AG09319 (cell line): ENCODE measurements at regions not wholly inside any gene's neighbourhood (a gene's known extent, or its start where the extent isn't known, plus 50 kb on each side); places are given as distances from the start of the nearest gene placed in this dataset.

Source experiments
- DNase-seq: peaks from one replicate; pipeline ENCODE4 v3.0.0-alpha.2; 2010; ENCODE audit warnings: low read depth; ENCODE audit errors: extremely low read depth
- TF ChIP-seq, protein P1 (sequence below): IDR thresholded peaks from 2 replicates; pipeline ENCODE4 v1.5.1; 2011; ENCODE audit warnings: low read depth, mild to moderate bottlenecking, inconsistent platforms, low read length, moderate library complexity

GRCh38 chr15:62559381-62559733 lies 394.3 kb upstream of the C2CD4B start:
- TF ChIP-seq, protein P1, sequence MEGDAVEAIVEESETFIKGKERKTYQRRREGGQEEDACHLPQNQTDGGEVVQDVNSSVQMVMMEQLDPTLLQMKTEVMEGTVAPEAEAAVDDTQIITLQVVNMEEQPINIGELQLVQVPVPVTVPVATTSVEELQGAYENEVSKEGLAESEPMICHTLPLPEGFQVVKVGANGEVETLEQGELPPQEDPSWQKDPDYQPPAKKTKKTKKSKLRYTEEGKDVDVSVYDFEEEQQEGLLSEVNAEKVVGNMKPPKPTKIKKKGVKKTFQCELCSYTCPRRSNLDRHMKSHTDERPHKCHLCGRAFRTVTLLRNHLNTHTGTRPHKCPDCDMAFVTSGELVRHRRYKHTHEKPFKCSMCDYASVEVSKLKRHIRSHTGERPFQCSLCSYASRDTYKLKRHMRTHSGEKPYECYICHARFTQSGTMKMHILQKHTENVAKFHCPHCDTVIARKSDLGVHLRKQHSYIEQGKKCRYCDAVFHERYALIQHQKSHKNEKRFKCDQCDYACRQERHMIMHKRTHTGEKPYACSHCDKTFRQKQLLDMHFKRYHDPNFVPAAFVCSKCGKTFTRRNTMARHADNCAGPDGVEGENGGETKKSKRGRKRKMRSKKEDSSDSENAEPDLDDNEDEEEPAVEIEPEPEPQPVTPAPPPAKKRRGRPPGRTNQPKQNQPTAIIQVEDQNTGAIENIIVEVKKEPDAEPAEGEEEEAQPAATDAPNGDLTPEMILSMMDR: no peak
- no peak for DNase-seq

GRCh38 chr15:62561059-62561519 lies 396.0 kb upstream of the C2CD4B start:
- TF ChIP-seq, protein P1: no peak
- no peak for DNase-seq

- TF ChIP-seq, protein P1: no peak
- DNase-seq: no peak
Measured at GRCh38 chr15:62561571-62561970, 396.5 kb upstream of the C2CD4B start.

- TF ChIP-seq, protein P1: no peak
- no peak for DNase-seq
Measured at GRCh38 chr15:62564886-62565633, 400.0 kb upstream of the C2CD4B start.

GRCh38 chr15:62565634-62566026 lies 400.5 kb upstream of the C2CD4B start:
- TF ChIP-seq, protein P1: no peak

DNA sequence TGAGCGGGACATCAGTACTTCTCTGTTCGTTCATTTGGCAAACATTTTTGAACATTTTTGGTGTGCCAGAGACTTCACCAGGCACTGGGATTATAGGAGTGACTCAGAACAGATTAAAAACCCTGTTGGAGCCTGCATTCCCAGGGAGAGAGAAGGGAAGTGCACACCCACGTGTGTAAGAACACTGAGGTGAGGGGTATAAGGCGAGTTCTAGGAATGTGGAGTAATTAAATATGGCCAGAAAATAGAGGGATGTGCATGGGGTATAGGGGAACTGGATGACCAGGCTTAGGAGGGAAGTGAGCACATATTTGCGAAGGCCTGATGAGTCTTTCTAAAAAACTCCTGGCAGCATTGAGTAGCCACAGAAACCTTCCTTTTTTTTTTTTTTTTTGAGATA lies 401.2 kb upstream of the C2CD4B start:
- TF ChIP-seq, protein P1: no peak
- no peak for DNase-seq

More at GRCh38 chr15:62565634-62566026, 400.5 kb upstream of the C2CD4B start:
- no peak for DNase-seq

DNA sequence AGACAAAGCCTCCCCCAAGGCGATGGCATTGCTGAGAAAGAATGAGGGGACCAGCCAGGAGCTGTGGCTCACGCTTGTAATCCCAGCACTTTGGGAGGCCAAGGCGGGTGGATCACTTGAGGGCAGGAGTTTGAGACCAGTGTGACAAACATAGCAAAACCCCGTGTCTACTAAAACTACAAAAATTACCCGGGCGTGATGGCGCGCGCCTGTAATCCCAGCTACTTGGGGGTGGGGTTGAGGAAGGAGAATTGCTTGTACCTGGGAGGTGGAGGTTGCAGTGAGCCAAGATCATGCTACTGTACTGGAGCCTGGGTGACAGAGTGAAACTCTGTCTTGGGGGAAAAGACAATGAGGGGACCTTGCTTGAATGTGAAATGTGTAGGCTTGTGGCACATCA lies 402.4 kb upstream of the C2CD4B start:
- DNase-seq: no peak
- TF ChIP-seq, protein P1: no peak
